HL-60 (cell line): ENCODE measurements at regions not wholly inside any gene's neighbourhood (a gene's known extent, or its start where the extent isn't known, plus 50 kb on each side); places are given as distances from the start of the nearest gene placed in this dataset.

Experiments used
- GABPA ChIP-seq: IDR thresholded peaks from 2 replicates; pipeline ENCODE4 v1.6.1; 2012; ENCODE audit warnings: low read depth
- POLR2AphosphoS5 ChIP-seq: IDR thresholded peaks from 2 replicates; pipeline ENCODE4 v1.6.1; 2012; ENCODE audit warnings: low read depth
- SPI1 ChIP-seq: IDR thresholded peaks from 2 replicates; pipeline ENCODE4 v1.6.1; 2012; ENCODE audit warnings: low read depth, mild to moderate bottlenecking, borderline replicate concordance
- TF ChIP-seq, protein P1 (sequence below): IDR thresholded peaks from one replicate; pipeline ENCODE4 v1.5.1; 2011; ENCODE audit warnings: low read length, control low read depth, inconsistent platforms; ENCODE audit not compliant: insufficient read depth
- TF ChIP-seq, protein P2 (sequence below): IDR thresholded peaks from 2 replicates; pipeline ENCODE4 v1.6.1; 2012; ENCODE audit warnings: low read depth; ENCODE audit not compliant: insufficient replicate concordance

- TF ChIP-seq, protein P1, sequence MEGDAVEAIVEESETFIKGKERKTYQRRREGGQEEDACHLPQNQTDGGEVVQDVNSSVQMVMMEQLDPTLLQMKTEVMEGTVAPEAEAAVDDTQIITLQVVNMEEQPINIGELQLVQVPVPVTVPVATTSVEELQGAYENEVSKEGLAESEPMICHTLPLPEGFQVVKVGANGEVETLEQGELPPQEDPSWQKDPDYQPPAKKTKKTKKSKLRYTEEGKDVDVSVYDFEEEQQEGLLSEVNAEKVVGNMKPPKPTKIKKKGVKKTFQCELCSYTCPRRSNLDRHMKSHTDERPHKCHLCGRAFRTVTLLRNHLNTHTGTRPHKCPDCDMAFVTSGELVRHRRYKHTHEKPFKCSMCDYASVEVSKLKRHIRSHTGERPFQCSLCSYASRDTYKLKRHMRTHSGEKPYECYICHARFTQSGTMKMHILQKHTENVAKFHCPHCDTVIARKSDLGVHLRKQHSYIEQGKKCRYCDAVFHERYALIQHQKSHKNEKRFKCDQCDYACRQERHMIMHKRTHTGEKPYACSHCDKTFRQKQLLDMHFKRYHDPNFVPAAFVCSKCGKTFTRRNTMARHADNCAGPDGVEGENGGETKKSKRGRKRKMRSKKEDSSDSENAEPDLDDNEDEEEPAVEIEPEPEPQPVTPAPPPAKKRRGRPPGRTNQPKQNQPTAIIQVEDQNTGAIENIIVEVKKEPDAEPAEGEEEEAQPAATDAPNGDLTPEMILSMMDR, result no peak
- TF ChIP-seq POLR2AphosphoS5 (no peak), SPI1 (no peak), GABPA (no peak)
- TF ChIP-seq, protein P2, sequence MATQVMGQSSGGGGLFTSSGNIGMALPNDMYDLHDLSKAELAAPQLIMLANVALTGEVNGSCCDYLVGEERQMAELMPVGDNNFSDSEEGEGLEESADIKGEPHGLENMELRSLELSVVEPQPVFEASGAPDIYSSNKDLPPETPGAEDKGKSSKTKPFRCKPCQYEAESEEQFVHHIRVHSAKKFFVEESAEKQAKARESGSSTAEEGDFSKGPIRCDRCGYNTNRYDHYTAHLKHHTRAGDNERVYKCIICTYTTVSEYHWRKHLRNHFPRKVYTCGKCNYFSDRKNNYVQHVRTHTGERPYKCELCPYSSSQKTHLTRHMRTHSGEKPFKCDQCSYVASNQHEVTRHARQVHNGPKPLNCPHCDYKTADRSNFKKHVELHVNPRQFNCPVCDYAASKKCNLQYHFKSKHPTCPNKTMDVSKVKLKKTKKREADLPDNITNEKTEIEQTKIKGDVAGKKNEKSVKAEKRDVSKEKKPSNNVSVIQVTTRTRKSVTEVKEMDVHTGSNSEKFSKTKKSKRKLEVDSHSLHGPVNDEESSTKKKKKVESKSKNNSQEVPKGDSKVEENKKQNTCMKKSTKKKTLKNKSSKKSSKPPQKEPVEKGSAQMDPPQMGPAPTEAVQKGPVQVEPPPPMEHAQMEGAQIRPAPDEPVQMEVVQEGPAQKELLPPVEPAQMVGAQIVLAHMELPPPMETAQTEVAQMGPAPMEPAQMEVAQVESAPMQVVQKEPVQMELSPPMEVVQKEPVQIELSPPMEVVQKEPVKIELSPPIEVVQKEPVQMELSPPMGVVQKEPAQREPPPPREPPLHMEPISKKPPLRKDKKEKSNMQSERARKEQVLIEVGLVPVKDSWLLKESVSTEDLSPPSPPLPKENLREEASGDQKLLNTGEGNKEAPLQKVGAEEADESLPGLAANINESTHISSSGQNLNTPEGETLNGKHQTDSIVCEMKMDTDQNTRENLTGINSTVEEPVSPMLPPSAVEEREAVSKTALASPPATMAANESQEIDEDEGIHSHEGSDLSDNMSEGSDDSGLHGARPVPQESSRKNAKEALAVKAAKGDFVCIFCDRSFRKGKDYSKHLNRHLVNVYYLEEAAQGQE, result no peak
These were observed 541.8 kb downstream of the SOX11 start for GRCh38 chr2:6233993-6234392.
